Mesendoderm (in vitro differentiated cells): ENCODE measurements at regions not wholly inside any gene's neighbourhood (a gene's known extent, or its start where the extent isn't known, plus 50 kb on each side); places are given as distances from the start of the nearest gene placed in this dataset.
"Not testable (repeated sequence)": the region's sequence is repeated elsewhere in the genome, so short reads cannot be mapped to it uniquely, and the experiment has no call there.

Experiments used
- DNase-seq: peaks from one replicate; pipeline ENCODE4 v3.0.0; 2013
- H2AK5ac ChIP-seq: 2 replicates; pipeline ENCODE4 v1.6.1; 2013; ENCODE audit warnings: low read length, inconsistent platforms
- H2BK120ac ChIP-seq: 2 replicates; pipeline ENCODE4 v1.6.1; 2013; ENCODE audit warnings: low read depth, mild to moderate bottlenecking, low read length, moderate library complexity, mixed read lengths
- H2BK15ac ChIP-seq: replicated peaks from 2 replicates; pipeline ENCODE4 v1.6.1; 2013; ENCODE audit warnings: low read depth, mild to moderate bottlenecking, moderate library complexity
- H2BK5ac ChIP-seq: 2 replicates; pipeline ENCODE4 v1.6.1; 2013; ENCODE audit warnings: low read length, inconsistent platforms
- H3K18ac ChIP-seq: 2 replicates; pipeline ENCODE4 v1.6.1; 2013; ENCODE audit warnings: mild to moderate bottlenecking, low read length, mixed read lengths
- H3K23ac ChIP-seq: one replicate; pipeline ENCODE4 v1.6.1; 2013; ENCODE audit warnings: low read length
- H3K27ac ChIP-seq: 2 replicates; pipeline ENCODE4 v1.5.1; 2013; ENCODE audit warnings: low read depth, mild to moderate bottlenecking, inconsistent platforms, low read length, moderate library complexity
- H3K27me3 ChIP-seq: 2 replicates; pipeline ENCODE4 v1.6.1; 2013; ENCODE audit warnings: low read length, control low read depth, mild to moderate bottlenecking, inconsistent platforms; ENCODE audit not compliant: insufficient read depth, poor library complexity
- H3K36me3 ChIP-seq: 2 replicates; pipeline ENCODE4 v1.6.1; 2013; ENCODE audit warnings: low read length, inconsistent platforms; ENCODE audit not compliant: control insufficient read depth, insufficient read depth
- H3K4ac ChIP-seq: one replicate; pipeline ENCODE4 v1.6.1; 2013; ENCODE audit warnings: low read depth, mild to moderate bottlenecking, low read length, moderate library complexity
- H3K4me1 ChIP-seq: 2 replicates; pipeline ENCODE4 v1.6.1; 2013; ENCODE audit warnings: low read depth, low read length, inconsistent platforms; ENCODE audit not compliant: control insufficient read depth
- H3K4me2 ChIP-seq: 2 replicates; pipeline ENCODE4 v1.6.1; 2013; ENCODE audit warnings: low read length
- H3K4me3 ChIP-seq: 2 replicates; pipeline ENCODE4 v1.5.1; 2013; ENCODE audit warnings: mild to moderate bottlenecking, low read length
- H3K56ac ChIP-seq: one replicate; pipeline ENCODE4 v1.6.1; 2013; ENCODE audit warnings: low read length
- H3K79me1 ChIP-seq: 2 replicates; pipeline ENCODE4 v1.6.1; 2013; ENCODE audit warnings: low read length, inconsistent platforms
- H3K79me2 ChIP-seq: 2 replicates; pipeline ENCODE4 v1.6.1; 2013; ENCODE audit warnings: mild to moderate bottlenecking, low read length; ENCODE audit not compliant: control insufficient read depth, insufficient read depth
- H3K9ac ChIP-seq: 2 replicates; pipeline ENCODE4 v1.6.1; 2013; ENCODE audit warnings: low read length, inconsistent platforms
- H4K5ac ChIP-seq: one replicate; pipeline ENCODE4 v1.6.1; 2013; ENCODE audit warnings: low read length
- H4K8ac ChIP-seq: one replicate; pipeline ENCODE4 v1.6.1; 2013; ENCODE audit warnings: low read depth, mild to moderate bottlenecking, control low read depth, low read length, moderate library complexity
- WGBS: extraction: QIAGEN DNeasy Blood & Tissue Kit; methylation state at CpG from one replicate; pipeline ENCODE4 v1.1.7; 2013; ENCODE audit warnings: low lambda C conversion rate, missing lambda C conversion rate; ENCODE audit not compliant: insufficient coverage; ENCODE audit errors: extremely low coverage; 5-methylcytosine and 5-hydroxymethylcytosine counted together

DNA sequence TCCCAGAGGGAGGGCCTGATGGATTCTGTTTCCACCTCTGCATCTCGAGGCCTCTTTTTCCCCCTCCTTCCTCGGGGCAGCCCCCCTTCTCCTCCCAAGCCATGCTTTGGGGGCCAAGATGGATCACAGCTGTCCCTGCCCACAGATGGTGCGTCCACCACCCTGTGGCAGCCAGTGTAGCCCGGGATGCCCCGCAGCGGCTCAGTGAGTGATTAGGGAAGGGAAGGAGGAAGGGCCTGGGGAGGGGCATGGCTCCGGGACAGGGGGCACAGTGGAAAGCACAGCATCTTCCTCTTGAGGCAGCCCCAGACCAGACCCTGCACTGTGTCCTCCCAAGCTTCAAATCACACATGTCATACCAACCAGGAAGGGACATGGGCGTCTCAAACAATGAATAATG is 622.4 kb downstream of the MATN1 start:
- Histone ChIP-seq H2BK15ac (no peak overlapping the region), H3K4ac (no peak overlapping the region), H4K5ac (no peak overlapping the region), H3K4me1 (no peaks in the 10 kb centered on the region), H3K4me3 (no peak overlapping the region), H3K23ac (no peak overlapping the region), H3K79me1 (no peaks in the 10 kb centered on the region), H3K18ac (no peak overlapping the region), H3K79me2 (no peaks in the 10 kb centered on the region), H2AK5ac (no peak overlapping the region), H2BK5ac (no peak overlapping the region), H3K27me3 (no peaks in the 10 kb centered on the region), H3K36me3 (no peaks in the 10 kb centered on the region), H2BK120ac (no peak overlapping the region), H4K8ac (no peak overlapping the region), H3K27ac (no peak overlapping the region), H3K9ac (no peak overlapping the region), H3K56ac (no peak overlapping the region), H3K4me2 (no peak overlapping the region)
- WGBS: no CpG with 5 or more reads among the region's 8 CpGs
- DNase-seq: no peak

GRCh38 chr1:30100524-30100862 is 622.9 kb downstream of the MATN1 start:
- Histone ChIP-seq H3K4me3 (no peak overlapping the region), H3K79me2 (no peaks in the 10 kb centered on the region), H3K79me1 (no peaks in the 10 kb centered on the region), H3K56ac (no peak overlapping the region), H2BK15ac (no peak overlapping the region), H4K5ac (no peak overlapping the region), H3K9ac (no peak overlapping the region), H2BK5ac (no peak overlapping the region), H2AK5ac (no peak overlapping the region), H3K4me2 (no peak overlapping the region), H3K4me1 (no peaks in the 10 kb centered on the region), H3K18ac (no peak overlapping the region), H3K36me3 (no peaks in the 10 kb centered on the region), H2BK120ac (no peak overlapping the region), H4K8ac (no peak overlapping the region), H3K4ac (no peak overlapping the region), H3K27me3 (no peaks in the 10 kb centered on the region), H3K23ac (no peak overlapping the region), H3K27ac (no peak overlapping the region)
- DNase-seq: no peak
- WGBS: no CpG with 5 or more reads among the region's 4 CpGs

DNA sequence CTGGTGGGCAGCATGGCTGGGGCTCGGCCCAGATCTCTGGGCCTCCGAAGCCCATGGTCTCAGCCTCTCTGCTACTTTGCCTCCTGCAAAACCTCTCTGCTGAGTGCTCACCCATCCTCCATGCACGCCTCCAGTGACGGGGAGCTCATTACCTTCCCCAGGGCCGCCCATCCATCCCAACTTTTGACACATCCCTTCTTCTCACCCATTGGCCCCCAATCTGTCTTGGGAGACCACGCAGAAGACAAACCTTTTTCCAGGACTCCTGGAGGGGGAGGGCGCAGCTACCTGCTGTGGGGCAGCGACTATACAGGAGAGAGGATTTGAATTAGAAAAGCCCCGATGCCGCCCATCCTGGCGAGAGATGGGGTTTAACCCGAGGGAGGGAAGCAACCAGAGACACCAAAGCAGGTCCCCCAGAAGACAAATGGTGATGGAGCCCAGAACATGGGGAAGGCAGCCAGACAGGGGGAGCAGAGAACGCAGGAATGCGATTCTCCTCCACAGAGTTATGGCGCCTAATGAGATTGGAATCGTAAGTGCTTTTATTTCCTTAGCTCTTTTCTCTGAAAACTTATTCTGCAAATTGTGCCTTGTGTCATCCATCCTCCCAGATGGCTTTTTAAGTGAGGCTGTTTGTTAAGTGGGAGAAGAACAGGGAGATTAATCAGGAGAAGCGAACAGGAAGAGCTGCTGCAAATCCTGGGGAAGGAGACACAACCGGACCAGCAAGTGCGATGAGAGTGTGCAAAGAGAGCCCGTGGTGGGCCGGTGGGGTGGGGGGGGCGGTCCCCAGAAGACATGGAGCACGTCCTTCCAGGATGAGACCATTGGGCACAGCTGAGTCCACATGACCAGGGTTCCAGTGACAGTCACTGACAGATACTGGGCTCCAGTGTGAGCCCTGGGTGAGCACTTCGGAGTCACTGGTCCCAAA is 623.5 kb downstream of the MATN1 start:
- Histone ChIP-seq H3K23ac (no peak overlapping the region), H3K4me1 (no peaks in the 10 kb centered on the region), H3K4me2 (no peak overlapping the region), H2BK5ac (no peak overlapping the region), H3K36me3 (no peaks in the 10 kb centered on the region), H3K4me3 (no peak overlapping the region), H3K27ac (no peak overlapping the region), H3K79me1 (no peaks in the 10 kb centered on the region), H4K8ac (no peak overlapping the region), H4K5ac (no peak overlapping the region), H3K27me3 (no peaks in the 10 kb centered on the region), H3K9ac (no peak overlapping the region), H2BK120ac (no peak overlapping the region), H3K79me2 (no peaks in the 10 kb centered on the region), H3K18ac (no peak overlapping the region), H3K56ac (no peak overlapping the region), H2AK5ac (no peak overlapping the region), H3K4ac (no peak overlapping the region), H2BK15ac (no peak overlapping the region)
- WGBS: no CpG with 5 or more reads among the region's 24 CpGs
- no peak for DNase-seq

DNA sequence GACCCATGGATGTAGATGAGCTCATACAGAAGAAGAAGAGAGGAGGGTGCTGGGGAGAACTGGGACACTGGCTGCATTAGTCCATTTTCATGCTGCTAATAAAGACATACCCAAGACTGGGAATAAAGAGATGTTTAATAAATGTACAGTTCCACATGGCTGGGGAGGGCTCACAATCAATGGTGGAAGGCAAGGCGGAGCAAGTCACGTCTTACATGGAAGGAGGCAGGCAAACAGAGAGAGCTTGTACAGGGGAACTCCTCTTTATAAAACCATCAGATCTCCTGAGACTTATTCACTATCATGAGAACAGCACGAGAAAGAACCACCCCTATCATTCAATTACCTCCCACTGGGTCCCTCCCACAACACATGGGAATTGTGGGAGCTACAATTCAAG is 625.5 kb downstream of the MATN1 start:
- not testable (repeated sequence) for H3K4ac ChIP-seq, H2BK120ac ChIP-seq, H3K18ac ChIP-seq, H3K56ac ChIP-seq, H3K9ac ChIP-seq, H3K79me2 ChIP-seq, H3K4me3 ChIP-seq, H3K23ac ChIP-seq, H3K79me1 ChIP-seq, H4K5ac ChIP-seq, H3K27ac ChIP-seq, DNase-seq, H2BK15ac ChIP-seq, H4K8ac ChIP-seq, H3K36me3 ChIP-seq, H2BK5ac ChIP-seq, H2AK5ac ChIP-seq, H3K4me2 ChIP-seq, H3K27me3 ChIP-seq, H3K4me1 ChIP-seq
- no CpG with 5 or more reads among the region's 3 CpGs for WGBS

DNA sequence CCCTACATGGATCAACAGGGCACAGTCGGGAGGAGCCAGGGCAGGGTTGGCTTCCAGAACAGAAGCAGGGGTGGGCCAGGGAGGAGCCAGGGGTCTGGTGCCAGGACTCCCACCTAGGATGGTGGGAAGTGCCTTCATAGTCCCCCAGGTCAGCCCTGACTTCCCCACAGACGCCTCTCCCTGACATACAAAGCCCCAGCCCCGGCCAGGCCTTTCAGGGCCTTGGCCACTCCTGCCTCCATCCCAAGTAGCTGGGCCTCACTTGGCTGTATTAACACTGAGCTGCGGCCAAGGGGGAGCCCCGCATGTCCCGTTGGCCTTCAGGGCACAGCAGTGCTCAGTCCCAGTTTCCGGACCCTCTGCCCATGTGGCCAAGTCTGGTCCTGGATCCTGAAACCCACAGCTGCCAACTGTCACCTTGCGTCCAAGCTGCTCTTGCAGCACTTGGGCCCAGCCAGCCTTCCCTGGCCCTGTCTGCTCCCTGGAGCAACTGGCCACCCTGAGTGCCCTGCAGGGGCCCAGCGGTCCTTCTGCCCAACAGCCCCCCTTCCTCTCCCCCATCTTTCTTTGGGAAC is 627.8 kb downstream of the MATN1 start:
- Histone ChIP-seq H3K4me1 (no peaks in the 10 kb centered on the region), H2BK5ac (no peak overlapping the region), H4K8ac (no peak overlapping the region), H3K18ac (no peak overlapping the region), H2AK5ac (no peak overlapping the region), H3K79me1 (no peaks in the 10 kb centered on the region), H3K79me2 (no peaks in the 10 kb centered on the region), H3K4me3 (no peak overlapping the region), H3K27me3 (no peaks in the 10 kb centered on the region), H4K5ac (no peak overlapping the region), H2BK15ac (no peak overlapping the region), H2BK120ac (no peak overlapping the region), H3K27ac (no peak overlapping the region), H3K23ac (no peak overlapping the region), H3K56ac (no peak overlapping the region), H3K36me3 (no peaks in the 10 kb centered on the region), H3K9ac (no peak overlapping the region), H3K4me2 (no peak overlapping the region), H3K4ac (no peak overlapping the region)
- no CpG with 5 or more reads among the region's 9 CpGs for WGBS
- no peak for DNase-seq
